Left hindlimb (tissue), 1 donor: ENCODE measurements at regions not wholly inside any gene's neighbourhood (a gene's known extent, or its start where the extent isn't known, plus 50 kb on each side); places are given as distances from the start of the nearest gene placed in this dataset.
A peak's percentile ranks its signal among the peaks of the same experiment; 100 is the strongest.
"Not testable (repeated sequence)": the region's sequence is repeated elsewhere in the genome, so short reads cannot be mapped to it uniquely, and the experiment has no call there.

Experiments
- DNase-seq: peaks from one replicate; pipeline ENCODE4 v3.0.0-alpha.2; 2018

- DNase-seq: no peak
These were observed 208.6 kb downstream of the SLC38A4 start for GRCh38 chr12:46617167-46617566.

GRCh38 chr12:46610754-46611153, 215.0 kb downstream of the SLC38A4 start:
- DNase-seq: no peak

- no peak for DNase-seq
These were observed 216.1 kb downstream of the SLC38A4 start for GRCh38 chr12:46609674-46610073.

GRCh38 chr12:46609273-46609623, 216.5 kb downstream of the SLC38A4 start:
- DNase-seq: no peak

GRCh38 chr12:46608431-46609272, 217.1 kb downstream of the SLC38A4 start:
- DNase-seq: peak; percentile 58

GRCh38 chr12:46604684-46605083, 221.1 kb downstream of the SLC38A4 start:
- no peak for DNase-seq

- no peak for DNase-seq
These were observed 221.9 kb downstream of the SLC38A4 start for GRCh38 chr12:46603776-46604456.

- no peak for DNase-seq
These were observed 223.3 kb downstream of the SLC38A4 start for GRCh38 chr12:46602474-46602873.

- no peak for DNase-seq
These were observed 218.6 kb upstream of the SLC38A2 start for GRCh38 chr12:46590991-46591703.

- DNase-seq: no peak
These were observed 213.5 kb upstream of the SLC38A2 start for GRCh38 chr12:46585854-46586621.

- DNase-seq: not testable (repeated sequence)
These were observed 211.5 kb upstream of the SLC38A2 start for GRCh38 chr12:46584098-46584497.

- not testable (repeated sequence) for DNase-seq
These were observed 209.4 kb upstream of the SLC38A2 start for GRCh38 chr12:46581990-46582389.

- DNase-seq: no peak
These were observed 207.9 kb upstream of the SLC38A2 start for GRCh38 chr12:46580445-46580844.

- DNase-seq: no peak
These were observed 206.9 kb upstream of the SLC38A2 start for GRCh38 chr12:46579474-46579873.

- no peak for DNase-seq
These were observed 205.8 kb upstream of the SLC38A2 start for GRCh38 chr12:46578190-46578982.

- no peak for DNase-seq
These were observed 204.6 kb upstream of the SLC38A2 start for GRCh38 chr12:46577063-46577776.

- DNase-seq: no peak
These were observed 202.3 kb upstream of the SLC38A2 start for GRCh38 chr12:46574847-46575246.

GRCh38 chr12:46573347-46573658, 200.7 kb upstream of the SLC38A2 start:
- DNase-seq: no peak

- DNase-seq: no peak
These were observed 200.2 kb upstream of the SLC38A2 start for GRCh38 chr12:46572644-46573346.

GRCh38 chr12:46571608-46572007, 199.0 kb upstream of the SLC38A2 start:
- no peak for DNase-seq
